Fibroblast of skin of back (primary cell): ENCODE measurements at regions not wholly inside any gene's neighbourhood (a gene's known extent, or its start where the extent isn't known, plus 50 kb on each side); places are given as distances from the start of the nearest gene placed in this dataset.
A peak's percentile ranks its signal among the peaks of the same experiment; 100 is the strongest.

Experiments used
- DNase-seq: peaks from one replicate; pipeline ENCODE4 v3.0.0-alpha.2; 2013

DNA sequence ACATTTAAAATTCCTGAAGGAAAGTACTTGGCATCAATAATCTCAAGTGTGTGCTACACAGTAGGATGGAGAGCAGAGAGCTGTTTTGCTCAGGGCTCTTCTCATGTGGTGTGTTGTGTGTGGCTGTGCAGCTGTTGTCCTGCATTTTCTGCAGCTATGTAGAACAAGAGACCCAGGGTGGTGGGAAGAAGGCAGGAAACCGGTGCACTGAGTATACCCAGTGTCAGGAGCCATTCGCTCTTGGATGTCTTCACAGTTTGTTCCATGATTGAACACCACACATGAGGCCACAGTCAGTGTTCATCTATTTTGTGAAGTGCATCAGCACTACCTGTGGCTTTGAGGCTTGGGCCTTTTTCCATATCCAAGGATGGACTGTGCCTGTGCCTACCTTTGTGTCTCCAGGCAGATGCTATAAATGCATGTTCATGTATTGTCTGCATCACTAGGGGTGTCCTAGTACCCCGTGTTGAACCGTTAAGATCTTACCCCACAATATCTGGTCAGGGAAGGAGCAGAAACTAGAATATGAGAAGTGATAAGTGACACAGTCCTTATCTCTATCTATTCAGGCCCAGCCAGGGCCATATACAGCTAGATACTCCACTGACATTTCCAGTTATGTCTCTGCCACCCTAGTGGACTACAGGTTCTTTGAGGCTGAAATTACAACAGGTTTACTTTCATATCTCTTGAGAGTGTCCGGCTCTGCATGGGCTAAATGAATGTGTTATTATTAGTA, 194.3 kb downstream of the NR2F2 start:
- no peak for DNase-seq

DNA sequence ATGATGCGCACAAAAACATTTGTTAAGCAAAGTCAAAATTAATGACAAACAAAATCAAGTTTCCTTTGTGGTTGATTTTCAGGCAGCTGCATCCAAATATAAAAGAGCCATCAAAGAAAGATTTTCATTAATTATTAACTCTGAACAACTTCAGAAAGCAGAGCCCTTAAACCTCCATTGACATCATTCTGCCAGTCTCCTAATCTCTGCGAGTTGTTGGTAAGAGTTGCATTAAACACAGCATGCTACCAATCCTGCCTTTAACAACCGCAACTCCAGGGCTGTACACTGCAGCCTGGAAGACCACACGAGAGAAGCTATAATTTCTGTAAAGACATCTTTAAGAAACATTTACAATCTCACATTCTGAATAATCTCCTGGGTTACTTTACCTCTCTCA, 204.6 kb downstream of the NR2F2 start:
- no peak for DNase-seq

DNA sequence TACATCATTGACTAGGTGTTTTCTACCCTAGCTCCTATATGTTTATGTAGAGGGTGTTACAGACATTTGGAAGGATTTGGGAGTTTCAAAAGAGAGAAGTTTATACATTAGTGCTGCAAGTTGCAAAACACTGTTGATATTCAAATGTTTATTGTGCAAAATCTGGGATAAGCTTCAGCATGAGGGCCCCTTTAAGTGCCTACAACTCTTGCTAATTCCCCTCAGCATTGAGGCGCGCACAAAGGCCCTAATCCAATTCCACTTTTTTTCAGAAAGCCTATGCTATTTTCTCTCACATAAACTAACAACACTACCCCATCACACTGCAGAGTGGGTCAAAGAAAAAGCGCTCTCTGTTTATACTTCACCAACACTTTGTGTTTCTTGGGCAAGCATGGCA, 208.0 kb downstream of the NR2F2 start:
- DNase-seq: no peak

DNA sequence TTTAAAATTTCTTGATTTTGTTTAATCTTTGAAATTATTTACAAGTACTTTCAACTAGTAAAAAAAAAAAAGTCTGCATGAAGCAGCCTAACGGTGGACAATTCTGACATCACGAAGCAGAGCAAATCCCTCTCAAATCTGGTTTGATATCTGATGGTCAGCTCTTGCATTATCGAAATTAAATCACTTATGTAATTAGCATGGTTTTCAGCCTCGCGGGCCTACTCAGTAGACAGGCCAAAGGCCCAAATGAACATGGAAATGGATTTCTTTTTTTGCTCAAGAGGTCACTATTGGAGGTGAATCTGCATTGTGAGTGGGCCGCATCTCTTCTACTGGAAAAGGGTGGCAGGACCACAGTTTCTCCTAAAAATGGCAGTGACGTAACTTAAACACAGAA, 209.8 kb downstream of the NR2F2 start:
- no peak for DNase-seq

DNA sequence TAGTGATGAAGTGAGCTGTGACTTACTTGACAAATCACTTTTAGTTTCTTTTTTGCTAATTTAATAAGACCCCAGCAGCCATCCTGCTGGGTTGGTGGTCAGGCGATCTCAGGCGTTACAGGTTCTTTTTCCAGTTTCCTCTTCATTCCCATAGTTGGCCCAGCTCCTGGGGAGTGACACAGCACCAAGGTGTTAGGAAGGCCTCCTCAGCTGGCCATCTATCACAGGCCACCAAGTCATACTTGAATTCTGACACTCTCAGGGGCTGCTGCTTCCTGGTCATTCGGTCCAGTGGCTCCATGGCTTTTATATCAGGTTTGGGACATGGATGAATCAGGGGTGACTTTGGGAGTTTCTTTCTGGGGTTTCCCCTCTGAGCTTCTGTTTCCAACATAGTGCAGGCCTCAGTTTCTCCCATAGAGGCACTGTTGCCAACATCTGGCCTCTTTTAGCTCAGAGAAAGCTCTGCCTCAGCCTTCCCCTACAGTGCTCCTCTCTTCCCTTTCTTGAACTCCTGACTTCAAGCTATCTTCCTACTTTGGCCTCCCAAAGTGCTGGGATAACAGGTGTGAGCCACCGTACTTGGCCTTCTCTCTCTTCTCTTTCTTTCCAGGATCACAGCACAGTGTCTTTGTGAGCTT, 211.8 kb downstream of the NR2F2 start:
- no peak for DNase-seq

DNA sequence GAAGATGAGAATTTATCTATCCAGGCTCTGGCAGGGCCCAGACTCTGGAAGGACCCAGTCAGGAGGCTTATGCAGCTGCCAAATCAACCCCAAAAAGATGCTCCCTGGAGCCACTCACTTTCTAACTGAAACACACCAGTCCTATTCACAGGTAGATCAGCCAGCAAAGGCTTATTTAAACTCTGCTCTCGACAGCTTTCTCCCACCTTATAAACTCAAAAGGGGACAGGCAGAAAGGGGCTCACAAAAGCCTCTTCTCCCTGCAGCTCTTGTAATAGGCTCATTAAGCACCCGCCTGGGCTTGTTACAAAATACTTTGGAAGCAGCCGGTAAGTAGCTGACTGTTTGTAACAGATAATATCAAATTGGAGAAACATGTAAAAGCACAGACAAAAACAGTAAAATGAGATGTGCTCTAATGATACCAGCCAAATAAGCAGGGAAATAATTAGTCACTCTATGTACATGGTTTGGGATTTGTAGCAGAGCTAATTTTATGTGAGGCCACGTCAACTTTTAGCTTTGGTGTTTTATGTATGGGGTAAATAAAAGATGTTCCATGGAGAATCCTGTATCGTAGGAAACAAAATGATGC, 213.8 kb downstream of the NR2F2 start:
- no peak for DNase-seq

DNA sequence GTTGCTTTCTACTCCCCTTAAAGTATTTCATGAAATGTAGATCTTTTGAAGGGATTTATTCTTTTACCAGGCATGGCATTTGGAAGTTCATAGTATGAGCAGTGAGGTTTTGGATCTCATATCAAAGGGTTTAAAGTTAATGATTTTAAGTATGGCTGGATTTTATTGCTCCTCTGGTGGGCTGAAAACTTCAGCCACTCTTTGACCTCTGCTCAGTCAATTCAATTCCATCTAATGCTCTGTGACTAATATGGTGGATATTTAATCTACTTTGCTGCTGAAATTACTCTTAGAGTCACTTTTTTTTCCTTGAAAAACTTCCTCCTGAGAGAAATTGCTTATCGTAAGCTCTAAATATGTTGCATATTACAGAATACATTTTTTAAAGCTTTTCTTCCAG, 218.6 kb downstream of the NR2F2 start:
- no peak for DNase-seq

DNA sequence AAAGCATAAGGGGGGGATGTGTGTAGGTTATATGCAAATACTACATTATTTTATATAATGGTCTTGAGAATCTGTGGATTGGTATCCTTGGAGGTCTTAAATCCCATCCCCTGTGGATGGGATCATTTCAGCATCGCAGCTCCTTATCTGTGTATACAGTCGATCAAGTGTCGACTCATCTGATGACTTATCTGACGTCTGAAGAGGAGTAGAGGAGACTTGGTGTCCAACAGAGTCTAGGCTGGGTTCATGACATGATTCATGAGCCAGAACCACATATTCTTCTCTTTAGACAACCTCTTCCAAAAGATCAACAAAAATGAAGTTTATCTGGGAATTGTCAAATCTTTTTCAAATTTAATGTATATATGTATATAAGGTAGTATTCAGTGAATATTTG, 220.7 kb downstream of the NR2F2 start:
- no peak for DNase-seq

DNA sequence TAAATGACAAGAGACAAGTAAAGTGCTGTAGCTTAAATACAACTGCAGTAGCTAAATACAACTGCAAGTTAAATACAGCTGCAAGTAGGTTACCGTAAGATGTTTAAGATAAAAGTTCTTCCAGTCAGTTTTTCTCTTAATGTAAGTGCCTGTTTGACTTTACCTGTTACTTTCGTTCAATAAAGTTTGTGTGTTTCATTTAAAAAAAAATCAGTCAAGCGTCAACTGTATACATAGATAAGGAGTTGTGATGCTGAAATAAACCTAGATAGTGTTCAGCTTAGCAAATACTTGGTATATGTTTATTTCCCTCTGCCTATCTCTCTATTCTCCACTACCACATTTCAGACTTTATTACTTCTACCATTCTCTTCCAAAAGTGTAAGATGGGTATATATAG, 221.2 kb downstream of the NR2F2 start:
- DNase-seq: no peak

DNA sequence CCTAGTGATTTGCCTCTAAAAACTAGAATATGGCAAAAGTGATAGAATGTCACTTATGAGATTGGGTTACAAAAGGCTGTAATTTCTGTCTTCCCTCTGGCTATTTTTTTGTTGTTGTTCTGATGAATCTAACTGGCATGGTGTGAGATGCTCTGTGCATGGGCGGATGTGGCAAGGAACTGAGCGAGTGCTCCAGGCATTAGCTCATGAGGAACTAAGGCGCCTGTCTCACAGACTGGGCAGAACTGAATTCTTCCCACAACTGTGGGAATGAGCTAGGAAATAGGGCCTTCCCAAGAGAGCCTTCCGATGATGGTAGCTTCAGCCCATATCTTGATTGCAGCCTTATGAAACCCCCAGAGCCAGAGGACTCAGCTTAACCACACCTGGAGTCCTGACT, 222.5 kb downstream of the NR2F2 start:
- DNase-seq: peak; percentile 1

DNA sequence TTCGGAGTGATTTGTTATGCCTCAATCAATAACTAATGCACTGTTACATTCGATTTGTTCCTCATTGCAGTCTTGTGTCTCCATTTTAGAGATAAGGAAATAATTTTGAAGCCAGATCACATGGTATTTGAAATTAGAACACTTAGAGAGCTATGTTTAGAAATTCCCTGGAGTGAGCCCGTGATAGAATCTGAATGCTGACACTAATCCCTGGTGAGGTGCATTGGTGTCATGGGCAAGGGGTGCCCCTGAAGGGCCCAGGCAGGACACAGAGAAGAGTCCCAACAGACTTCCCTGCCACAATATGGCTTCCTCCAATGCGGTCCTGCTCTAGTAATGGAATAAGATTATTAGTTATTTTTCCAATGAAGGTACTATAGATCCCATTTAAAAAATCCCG, 223.0 kb downstream of the NR2F2 start:
- DNase-seq: no peak

DNA sequence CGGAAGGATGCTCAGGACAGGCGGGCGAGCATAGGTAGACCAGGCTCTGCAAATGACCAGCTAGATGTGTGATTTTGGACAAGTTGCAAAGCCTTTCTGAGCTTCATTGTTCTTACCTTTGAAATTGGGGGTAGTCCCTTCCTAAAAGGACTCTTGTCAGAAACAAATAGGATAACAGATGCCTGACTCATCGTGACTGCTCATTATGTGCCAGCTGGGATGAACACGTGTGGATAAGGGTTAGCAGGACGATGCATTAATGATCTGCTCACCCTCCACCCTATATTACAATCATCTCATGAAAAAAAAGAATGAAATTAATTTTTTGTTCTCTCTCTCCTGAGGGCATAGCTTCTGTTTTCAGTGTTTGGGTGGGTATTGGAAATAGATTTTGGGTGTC, 223.4 kb downstream of the NR2F2 start:
- no peak for DNase-seq

DNA sequence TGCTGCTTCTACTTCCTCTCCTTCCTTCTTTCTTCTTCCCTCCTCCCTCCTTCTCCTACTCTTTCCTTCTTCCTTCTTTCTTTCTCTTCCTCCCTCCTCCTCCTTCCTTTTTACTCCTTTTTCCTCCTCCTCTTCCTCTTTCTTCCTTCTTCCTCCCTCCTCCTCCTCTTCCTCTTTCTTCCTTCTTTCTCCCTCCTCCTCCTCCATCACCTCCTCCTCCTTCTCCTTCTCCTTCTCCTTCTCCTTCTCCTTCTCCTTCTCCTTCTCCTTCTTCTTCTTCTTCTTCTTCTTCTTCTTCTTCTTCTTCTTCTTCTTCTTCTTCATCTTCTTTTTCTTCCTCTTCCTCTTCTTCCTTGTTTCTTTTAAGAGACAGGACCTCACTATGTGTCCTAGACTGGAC, 224.0 kb downstream of the NR2F2 start:
- DNase-seq: no peak

DNA sequence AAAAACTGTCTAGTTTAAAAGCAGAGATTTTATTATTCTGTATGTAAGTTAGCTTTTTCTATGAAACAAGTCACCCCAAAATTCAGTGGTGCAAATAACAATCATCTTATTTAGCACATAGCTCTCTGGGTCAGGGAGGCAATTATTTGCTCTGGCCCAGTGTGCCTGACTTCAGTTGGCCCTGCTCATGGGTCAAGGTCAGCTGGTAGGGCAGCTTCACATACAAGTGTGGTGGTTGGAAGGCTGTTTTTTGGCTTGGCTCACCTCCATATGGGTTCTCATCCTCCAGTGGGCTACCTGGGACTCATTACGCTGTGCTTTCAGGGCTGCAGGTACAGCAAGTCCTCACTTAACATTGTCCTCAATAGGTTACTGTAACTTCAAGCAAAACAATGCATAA, 228.6 kb downstream of the NR2F2 start:
- DNase-seq: no peak

DNA sequence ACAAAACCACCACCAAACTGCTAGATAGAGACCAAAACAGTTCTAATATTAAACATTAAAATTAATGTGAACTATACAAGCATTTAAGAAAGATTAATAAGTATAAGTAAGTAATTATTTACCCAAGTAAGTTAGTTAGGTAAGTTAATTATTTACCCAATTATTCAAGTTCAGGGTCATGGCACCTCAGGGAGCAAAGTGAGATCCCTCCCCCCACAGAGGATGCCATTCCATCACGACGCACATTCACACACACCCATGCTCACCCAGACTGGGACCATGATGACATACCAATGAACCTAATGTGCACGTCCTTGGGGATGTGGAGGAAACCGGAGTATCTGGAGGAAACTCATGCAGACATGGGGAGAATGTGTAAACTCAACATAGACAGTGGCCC, 229.1 kb downstream of the NR2F2 start:
- no peak for DNase-seq

DNA sequence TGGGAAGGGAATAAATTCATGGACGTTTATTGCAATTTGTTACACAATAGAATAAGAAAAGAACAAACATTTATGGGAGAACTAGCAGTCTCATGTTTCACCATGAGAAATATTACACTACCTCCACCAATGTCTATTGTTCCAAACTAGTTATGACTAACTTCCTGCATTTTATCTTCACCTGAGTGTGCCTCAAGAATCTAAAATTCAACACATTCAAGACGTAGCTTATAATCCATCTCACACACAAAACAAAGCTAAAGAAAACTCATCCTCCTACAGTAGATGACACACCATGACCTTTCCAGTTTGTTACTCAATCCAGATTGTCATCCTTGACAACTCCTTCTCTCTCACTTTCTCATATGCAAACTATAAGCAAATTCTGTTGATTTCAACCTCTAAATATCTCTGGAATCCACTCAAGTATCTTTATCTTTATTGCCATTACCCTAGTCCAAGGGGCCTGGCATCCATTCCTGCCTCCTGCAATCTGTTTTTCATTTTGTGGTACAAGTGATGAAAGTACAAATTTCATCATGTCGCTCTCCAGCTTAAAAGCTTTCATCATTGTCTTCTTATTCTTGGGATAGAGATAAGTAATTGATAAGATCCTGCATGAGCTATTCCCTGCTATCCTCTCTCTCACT, 229.9 kb downstream of the NR2F2 start:
- DNase-seq: no peak

DNA sequence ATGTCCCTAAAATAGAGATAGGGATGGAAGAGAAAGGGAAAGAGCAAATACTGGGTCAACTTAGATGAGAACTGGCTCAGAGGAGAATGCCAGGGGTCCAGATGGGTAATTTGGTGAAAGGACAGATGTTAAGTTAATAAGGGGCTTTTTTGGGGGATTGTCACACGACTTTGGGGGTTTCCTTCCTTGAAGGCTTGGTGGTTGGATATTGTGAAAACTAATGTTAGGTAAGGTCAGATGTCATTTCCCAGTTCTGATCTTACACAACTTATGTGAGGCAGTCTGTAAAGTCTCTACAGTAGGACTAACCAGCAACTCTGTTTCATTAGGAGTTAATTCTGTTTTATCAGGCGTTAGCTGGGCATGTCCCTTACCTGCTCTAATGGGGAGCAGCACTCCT, 231.1 kb downstream of the NR2F2 start:
- DNase-seq: no peak

DNA sequence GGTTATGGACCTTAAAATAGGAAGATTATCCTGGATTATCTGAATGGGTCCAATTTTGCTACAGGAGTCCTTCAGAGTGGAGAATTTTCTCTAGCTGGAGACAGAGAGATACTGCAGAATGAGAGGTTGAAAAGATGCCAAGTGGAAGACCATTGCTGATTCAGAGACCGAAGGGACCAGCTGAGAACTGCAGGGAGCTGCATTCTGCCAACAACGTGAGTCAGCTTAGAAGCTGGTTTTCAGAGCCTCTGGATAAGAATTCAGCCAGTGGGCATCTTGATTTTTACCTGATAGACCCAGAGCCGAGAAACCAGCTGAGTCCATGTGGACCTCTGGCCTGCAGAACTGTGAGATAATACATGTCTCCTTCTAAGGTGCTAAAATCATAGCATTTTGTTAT, 234.0 kb downstream of the NR2F2 start:
- DNase-seq: no peak

DNA sequence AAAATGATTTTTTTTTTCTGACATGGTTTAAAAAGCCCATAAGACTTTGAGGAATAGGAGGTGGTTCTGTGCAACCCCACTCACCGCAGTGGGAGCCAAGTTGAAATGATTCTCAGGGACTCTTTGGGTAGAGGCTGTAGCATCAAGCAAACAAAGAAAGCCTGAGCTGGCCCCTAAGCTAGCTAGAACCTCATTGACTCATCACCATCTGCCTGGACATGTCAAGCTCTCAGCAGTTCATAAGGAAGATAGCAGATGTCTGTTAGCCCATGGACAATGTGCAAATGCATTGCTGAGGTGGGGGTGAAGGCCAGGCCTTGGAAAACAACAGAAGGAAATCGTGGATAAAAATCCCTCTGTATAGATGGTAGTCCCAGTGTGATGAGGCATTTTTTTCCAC, 234.8 kb downstream of the NR2F2 start:
- no peak for DNase-seq

DNA sequence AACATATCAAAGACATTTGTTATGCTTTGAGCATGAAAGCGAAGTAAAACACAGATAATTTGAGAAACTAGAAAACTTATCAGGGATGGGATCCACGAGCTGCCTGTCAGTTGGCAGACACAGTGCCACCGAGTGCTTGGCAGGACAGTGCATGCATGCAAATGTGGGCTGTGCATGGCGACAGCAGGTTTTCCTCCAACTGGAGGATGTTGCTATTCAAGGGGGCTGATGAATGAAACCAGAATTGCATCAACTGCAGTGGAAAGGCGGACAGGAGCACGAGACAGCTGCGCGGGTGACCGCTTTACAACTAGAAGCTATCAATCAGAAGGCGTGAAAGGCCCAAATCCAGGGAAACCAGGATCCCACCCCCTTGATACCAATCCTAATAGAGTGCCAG, 244.3 kb downstream of the NR2F2 start:
- no peak for DNase-seq

DNA sequence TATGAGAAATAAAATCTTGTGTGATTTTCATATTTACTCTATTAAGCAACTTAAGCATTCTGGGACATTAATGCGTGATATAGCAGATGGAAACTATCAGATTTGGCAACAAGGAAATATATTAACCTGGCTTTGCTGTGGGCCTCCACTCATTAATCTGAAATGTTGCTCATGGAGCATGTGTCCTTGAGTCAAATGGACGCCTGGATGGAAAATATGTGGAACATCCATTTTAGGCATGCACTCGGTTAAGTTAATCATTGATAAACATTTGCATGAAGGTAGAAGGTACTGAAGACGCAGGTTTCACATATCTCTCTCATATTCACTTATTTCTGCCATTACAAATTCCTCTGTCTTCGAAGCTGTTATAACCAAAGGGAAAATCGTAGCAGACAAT, 246.1 kb downstream of the NR2F2 start:
- DNase-seq: no peak

DNA sequence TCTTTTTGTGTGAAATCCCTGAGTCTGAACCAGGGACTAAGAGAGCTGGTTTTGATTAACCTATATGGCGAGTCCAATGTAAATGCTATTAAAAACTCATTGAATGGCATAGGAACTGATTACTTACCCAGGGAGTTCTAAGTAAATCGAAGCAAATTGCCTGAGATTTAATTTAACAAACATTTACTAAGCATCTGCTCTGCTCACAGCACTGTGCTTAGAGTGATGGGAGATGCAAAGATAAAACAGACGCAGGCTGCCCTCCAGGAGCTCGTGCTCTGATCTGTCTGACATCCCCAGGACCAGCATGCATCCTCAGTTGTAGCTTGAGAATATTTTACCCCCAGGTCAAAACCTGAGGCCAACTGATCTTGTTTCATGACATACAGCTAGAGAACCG, 247.9 kb downstream of the NR2F2 start:
- no peak for DNase-seq

DNA sequence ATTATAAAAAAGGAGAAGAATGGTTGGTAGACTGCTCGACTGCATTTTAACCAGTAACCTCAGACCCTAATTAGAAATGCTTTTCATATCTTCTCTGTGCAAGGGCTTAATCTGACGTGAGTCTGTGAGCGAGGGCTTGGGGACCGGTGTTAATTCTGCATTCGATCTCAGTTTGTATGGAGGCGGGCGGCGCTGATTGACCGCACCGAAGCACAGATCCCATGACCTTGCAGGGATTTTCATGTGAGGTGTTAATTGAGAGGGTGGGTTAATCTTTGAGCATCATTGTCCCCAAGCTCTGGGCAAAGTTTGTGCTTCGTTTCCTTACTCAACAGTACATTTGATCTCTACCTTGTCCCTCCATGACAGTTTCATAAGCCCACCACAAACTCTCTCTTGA, 250.9 kb downstream of the NR2F2 start:
- no peak for DNase-seq

DNA sequence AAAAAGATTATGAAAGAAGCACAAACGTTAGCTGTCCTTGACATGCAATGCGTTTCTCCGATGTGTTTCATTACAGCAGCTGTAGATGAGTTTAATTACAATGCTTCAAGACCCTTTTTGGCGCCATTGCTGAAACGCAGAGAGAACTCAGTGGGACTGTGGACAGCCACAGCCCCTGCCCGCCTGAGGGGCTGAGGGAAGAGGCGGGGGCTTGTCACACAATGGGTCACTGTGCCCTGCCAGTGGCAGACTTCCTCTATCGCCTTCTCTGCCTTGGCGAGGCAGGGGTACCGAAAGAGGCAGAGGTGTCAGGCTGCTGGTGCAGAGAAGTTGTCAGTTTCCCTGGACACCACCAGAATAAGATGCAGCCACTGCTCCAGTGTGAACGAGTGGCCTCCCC, 252.0 kb downstream of the NR2F2 start:
- DNase-seq: no peak
